OCI-LY7 (cell line): ENCODE measurements at regions not wholly inside any gene's neighbourhood (a gene's known extent, or its start where the extent isn't known, plus 50 kb on each side); places are given as distances from the start of the nearest gene placed in this dataset.

Experiments
- CTCF ChIP-seq: fragments of 200-600 bp; sonication (generic); conservative IDR thresholded peaks from 2 replicates; pipeline ENCODE4 v1.5.1; 2014; ENCODE audit warnings: mild to moderate bottlenecking, antibody characterized with exemption, low read length, moderate library complexity, mixed read lengths
- EZH2phosphoT487 ChIP-seq: fragments of 200-600 bp; sonication (generic); IDR thresholded peaks from 2 replicates; pipeline ENCODE4 v1.6.1; 2018; ENCODE audit warnings: low read depth, borderline replicate concordance, mild to moderate bottlenecking, mixed run types, antibody characterized with exemption, low read length, moderate library complexity, mixed read lengths

GRCh38 chr13:37361608-37362007 is 237.0 kb downstream of the POSTN start:
- no peak for TF ChIP-seq CTCF
- TF ChIP-seq EZH2phosphoT487: no peak
